NT2/D1 (cell line): ENCODE measurements at regions not wholly inside any gene's neighbourhood (a gene's known extent, or its start where the extent isn't known, plus 50 kb on each side); places are given as distances from the start of the nearest gene placed in this dataset.
"Not testable (repeated sequence)": the region's sequence is repeated elsewhere in the genome, so short reads cannot be mapped to it uniquely, and the experiment has no call there.

ENCODE experiments used
- YY1 ChIP-seq: IDR thresholded peaks from 2 replicates; pipeline ENCODE4 v1.6.1; 2011; ENCODE audit not compliant: insufficient read length, insufficient read depth
- ZNF274 ChIP-seq: IDR thresholded peaks from 2 replicates; pipeline ENCODE4 v1.6.1; 2011; ENCODE audit warnings: mild to moderate bottlenecking, low read depth, low read length

- TF ChIP-seq ZNF274, YY1: not testable (repeated sequence)
Observed at GRCh38 chr1:181253601-181254000, 165.1 kb downstream of the IER5 start.
